Thyroid gland (tissue), 4 donors: ENCODE measurements at regions not wholly inside any gene's neighbourhood (a gene's known extent, or its start where the extent isn't known, plus 50 kb on each side); places are given as distances from the start of the nearest gene placed in this dataset.

ENCODE experiments used
- DNase-seq, 2 donors: peaks; one replicate each; pipeline ENCODE4 v3.0.0-alpha.2; 2019
- H3K27ac ChIP-seq, 3 donors: fragments of 200-600 bp; sonication (generic); 1 replicate in 2 of 3; 2 replicates in 1 of 3; pipeline ENCODE4 v1.5.1; 2016 to 2019; ENCODE audit warnings: mild to moderate bottlenecking in 1 of 3, moderate library complexity in 1 of 3
- H3K27me3 ChIP-seq: fragments of 200-600 bp; sonication (generic); one replicate; pipeline ENCODE4 v1.5.1; 2019
- H3K36me3 ChIP-seq, 2 donors: fragments of 200-600 bp; sonication (generic); one replicate each; pipeline ENCODE4 v1.5.1; 2016 to 2019
- H3K4me1 ChIP-seq, 2 donors: fragments of 200-600 bp; sonication (generic); one replicate each; pipeline ENCODE4 v1.5.1; 2017 to 2019
- H3K4me3 ChIP-seq, 3 donors: fragments of 200-600 bp; sonication (generic); replicated peaks in 1 of 3; 1 replicate in 2 of 3; 2 replicates in 1 of 3; pipeline ENCODE4 v1.5.1; 2016; ENCODE audit warnings: mild to moderate bottlenecking in 1 of 3
- H3K9me3 ChIP-seq: fragments of 200-600 bp; sonication (generic); one replicate; pipeline ENCODE4 v1.5.1; 2017
- POLR2A ChIP-seq, 2 donors: fragments of 450-650 bp; IDR thresholded peaks; one replicate each; pipeline ENCODE4 v1.6.1; 2017; ENCODE audit warnings: antibody characterized with exemption in 2 of 2, mild to moderate bottlenecking in 2 of 2, moderate library complexity in 1 of 2
- WGBS, 2 donors: methylation state at CpG; one replicate each; pipeline ENCODE4 v1.1.5; 2017; 5-methylcytosine and 5-hydroxymethylcytosine counted together
- intact Hi-C: fragments of 100-400 bp; cut with DNase I; formaldehyde crosslinking; loops from one replicate; pipeline ENCODE4 v1.15.1; 2023
- TF ChIP-seq, protein P1 (sequence below), 6 experiments: fragments of 200-600 bp in 3 of 6; fragments of 450-650 bp in 3 of 6; sonication (generic) in 3 of 6; IDR thresholded peaks; one replicate each; pipeline ENCODE4 v1.5.1; 2016 to 2019; ENCODE audit warnings: antibody characterized with exemption in 6 of 6, mild to moderate bottlenecking in 2 of 6, inconsistent platforms in 1 of 6, moderate library complexity in 1 of 6

DNA sequence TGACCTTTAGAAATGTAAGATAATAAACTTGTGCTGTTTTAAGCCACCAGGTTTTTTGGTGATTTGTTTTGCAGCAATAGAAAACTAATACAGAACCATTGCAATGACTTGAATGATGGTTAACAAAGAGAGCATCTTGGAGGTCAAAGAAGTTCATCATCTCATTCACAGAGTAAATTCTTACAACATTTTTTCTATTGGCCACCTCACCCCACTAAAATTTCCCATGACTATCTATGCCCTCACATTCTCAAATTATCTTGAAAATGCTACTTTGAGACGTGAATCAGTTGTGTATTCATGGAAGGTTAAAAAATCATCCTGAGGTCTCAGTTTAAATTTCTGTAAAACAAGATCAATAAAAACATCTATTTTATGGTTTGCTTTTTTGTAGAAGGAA, 754.2 kb downstream of the SORCS1 start:
- no peak overlapping the region for H3K4me3 ChIP-seq
- 80 to 88% methylated on average over 1 of the region's 1 CpG for WGBS, 2 donors
- no peak overlapping the region for H3K27ac ChIP-seq
- H3K27me3 ChIP-seq, result no peaks in the 10 kb centered on the region
- intact Hi-C loops, result no loop called here
- TF ChIP-seq, protein P1, sequence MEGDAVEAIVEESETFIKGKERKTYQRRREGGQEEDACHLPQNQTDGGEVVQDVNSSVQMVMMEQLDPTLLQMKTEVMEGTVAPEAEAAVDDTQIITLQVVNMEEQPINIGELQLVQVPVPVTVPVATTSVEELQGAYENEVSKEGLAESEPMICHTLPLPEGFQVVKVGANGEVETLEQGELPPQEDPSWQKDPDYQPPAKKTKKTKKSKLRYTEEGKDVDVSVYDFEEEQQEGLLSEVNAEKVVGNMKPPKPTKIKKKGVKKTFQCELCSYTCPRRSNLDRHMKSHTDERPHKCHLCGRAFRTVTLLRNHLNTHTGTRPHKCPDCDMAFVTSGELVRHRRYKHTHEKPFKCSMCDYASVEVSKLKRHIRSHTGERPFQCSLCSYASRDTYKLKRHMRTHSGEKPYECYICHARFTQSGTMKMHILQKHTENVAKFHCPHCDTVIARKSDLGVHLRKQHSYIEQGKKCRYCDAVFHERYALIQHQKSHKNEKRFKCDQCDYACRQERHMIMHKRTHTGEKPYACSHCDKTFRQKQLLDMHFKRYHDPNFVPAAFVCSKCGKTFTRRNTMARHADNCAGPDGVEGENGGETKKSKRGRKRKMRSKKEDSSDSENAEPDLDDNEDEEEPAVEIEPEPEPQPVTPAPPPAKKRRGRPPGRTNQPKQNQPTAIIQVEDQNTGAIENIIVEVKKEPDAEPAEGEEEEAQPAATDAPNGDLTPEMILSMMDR (IDR thresholded peaks at IDR 0.05), result no peak
- TF ChIP-seq POLR2A (IDR thresholded peaks at IDR 0.05), result no peak
- H3K4me1 ChIP-seq, result no peaks in the 10 kb centered on the region
- H3K9me3 ChIP-seq, result no peaks in the 10 kb centered on the region
- H3K36me3 ChIP-seq, result no peaks in the 10 kb centered on the region
- DNase-seq, result no peak

DNA sequence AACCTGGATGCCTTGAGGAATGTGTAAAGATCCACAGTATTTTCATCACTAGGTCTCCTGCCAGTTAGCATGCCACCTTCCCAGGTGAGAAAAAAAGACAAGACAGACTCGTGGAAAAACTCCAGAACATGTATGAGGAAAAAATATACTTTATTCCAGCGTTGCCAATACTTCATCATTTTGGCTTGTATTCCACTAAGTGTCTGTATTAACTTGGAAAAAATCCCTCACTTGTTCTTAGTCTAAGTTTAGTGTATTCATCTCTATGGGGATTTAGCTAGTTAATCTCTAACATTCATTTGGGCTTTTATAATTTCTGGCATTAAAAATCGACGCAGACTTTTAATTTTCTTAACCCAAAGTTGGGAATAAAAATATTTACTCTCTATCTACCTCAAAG, 759.4 kb downstream of the SORCS1 start:
- H3K27me3 ChIP-seq, result no peaks in the 10 kb centered on the region
- no peaks in the 10 kb centered on the region for H3K4me1 ChIP-seq
- TF ChIP-seq POLR2A (IDR thresholded peaks at IDR 0.05), result no peak
- TF ChIP-seq, protein P1 (IDR thresholded peaks at IDR 0.05), result no peak
- no peaks in the 10 kb centered on the region for H3K36me3 ChIP-seq
- H3K9me3 ChIP-seq, result no peaks in the 10 kb centered on the region
- no peak overlapping the region for H3K27ac ChIP-seq
- no peak overlapping the region for H3K4me3 ChIP-seq
- WGBS, 2 donors, result 66 to 70% methylated on average over 4 of the region's 4 CpGs
- no peak for DNase-seq
- intact Hi-C loops, result no loop called here

DNA sequence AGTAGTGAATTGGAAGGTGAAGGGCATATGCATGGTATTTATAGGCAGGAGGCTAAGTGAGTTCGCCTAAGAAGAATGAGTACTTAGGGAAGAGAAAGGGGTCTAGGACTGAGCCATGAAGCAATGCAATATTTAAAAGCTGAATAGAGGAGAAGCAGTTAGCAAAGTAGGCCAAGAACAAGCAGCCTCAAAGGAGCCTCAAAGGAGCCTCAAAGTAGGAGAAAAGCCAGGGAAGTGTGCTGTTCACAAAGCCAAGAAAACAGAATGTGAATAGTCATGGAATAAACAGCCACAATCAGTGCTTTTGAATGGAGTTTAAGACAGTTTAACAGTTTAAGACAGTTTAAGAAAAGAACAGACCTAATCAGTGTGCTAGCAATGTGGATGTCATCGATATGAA, 762.0 kb downstream of the SORCS1 start:
- H3K9me3 ChIP-seq, result no peaks in the 10 kb centered on the region

DNA sequence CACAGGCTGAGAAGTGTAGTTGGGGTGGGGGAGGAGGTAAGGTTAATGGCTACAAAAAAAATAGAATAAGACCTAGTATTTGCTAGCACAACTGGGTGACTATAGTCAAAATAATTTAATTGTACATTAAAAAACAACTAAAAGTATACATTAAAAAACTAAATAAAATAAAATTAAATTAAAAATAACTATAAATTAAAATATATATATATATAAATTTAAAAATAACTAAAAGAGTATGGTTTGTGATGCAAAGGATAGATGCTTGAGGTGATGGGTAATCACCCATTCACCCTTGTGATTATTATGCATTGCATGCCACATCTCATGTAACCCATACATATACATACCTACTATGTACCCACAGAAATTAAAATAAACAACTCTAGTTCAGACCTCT, 762.5 kb downstream of the SORCS1 start:
- Histone ChIP-seq H3K27me3 (no peaks in the 10 kb centered on the region), H3K36me3 (no peaks in the 10 kb centered on the region), H3K4me1 (no peaks in the 10 kb centered on the region), H3K9me3 (no peaks in the 10 kb centered on the region), H3K4me3 (no peak overlapping the region), H3K27ac (no peak overlapping the region)
- no peak for TF ChIP-seq POLR2A (IDR thresholded peaks at IDR 0.05)
- TF ChIP-seq, protein P1 (IDR thresholded peaks at IDR 0.05), result no peak
- intact Hi-C loops, result loop anchor here (5.0 kb wide), 1 partner anchor 170 kb away; no protein-coding TSS in a partner anchor
- DNase-seq, result no peak

More for the DNA sequence above, 762.0 kb downstream of the SORCS1 start:
- no peak overlapping the region for H3K27ac ChIP-seq
- WGBS, 2 donors, result 85 to 86% methylated on average over 2 of the region's 2 CpGs
- TF ChIP-seq POLR2A (IDR thresholded peaks at IDR 0.05), result no peak
- TF ChIP-seq, protein P1 (IDR thresholded peaks at IDR 0.05), result no peak
- no peaks in the 10 kb centered on the region for H3K36me3 ChIP-seq
- H3K4me1 ChIP-seq, result no peaks in the 10 kb centered on the region
- H3K4me3 ChIP-seq, result no peak overlapping the region
- DNase-seq, result no peak
- H3K27me3 ChIP-seq, result no peaks in the 10 kb centered on the region
- intact Hi-C loops, result loop anchor here (5.0 kb wide), 1 partner anchor 170 kb away; no protein-coding TSS in a partner anchor

DNA sequence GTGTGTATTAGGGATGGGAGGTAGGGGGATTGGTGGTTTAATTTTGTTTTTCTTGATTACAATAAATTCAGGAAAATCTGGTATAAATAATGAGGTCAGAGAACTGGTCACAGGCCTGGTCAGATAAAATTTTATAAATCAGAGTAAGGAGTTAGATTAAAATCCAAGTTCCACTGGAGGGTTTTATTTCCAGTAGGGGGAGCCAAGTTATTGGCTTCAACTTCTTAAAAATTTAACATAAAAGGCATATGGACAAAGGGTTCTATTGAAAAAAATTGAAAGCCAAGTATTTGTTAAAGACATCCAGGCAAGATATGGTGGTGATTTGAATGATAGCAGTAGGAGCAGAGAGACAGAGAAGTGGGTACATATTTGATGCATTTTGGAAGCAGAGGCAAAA, 763.3 kb downstream of the SORCS1 start:
- Histone ChIP-seq H3K27me3 (no peaks in the 10 kb centered on the region), H3K27ac (no peak overlapping the region), H3K36me3 (no peaks in the 10 kb centered on the region), H3K4me1 (no peaks in the 10 kb centered on the region), H3K9me3 (no peaks in the 10 kb centered on the region), H3K4me3 (no peak overlapping the region)
- intact Hi-C loops, result loop anchor here (5.0 kb wide), 1 partner anchor 171 kb away; no protein-coding TSS in a partner anchor
- DNase-seq, result no peak
- no peak for TF ChIP-seq POLR2A (IDR thresholded peaks at IDR 0.05)
- TF ChIP-seq, protein P1 (IDR thresholded peaks at IDR 0.05), result peak in 3 of 6 experiments; percentile 43 to 54 (median 51)
